ENCODE measurements at regions not wholly inside any gene's neighbourhood (a gene's known extent, or its start where the extent isn't known, plus 50 kb on each side); places are given as distances from the start of the nearest gene placed in this dataset.

DNA sequence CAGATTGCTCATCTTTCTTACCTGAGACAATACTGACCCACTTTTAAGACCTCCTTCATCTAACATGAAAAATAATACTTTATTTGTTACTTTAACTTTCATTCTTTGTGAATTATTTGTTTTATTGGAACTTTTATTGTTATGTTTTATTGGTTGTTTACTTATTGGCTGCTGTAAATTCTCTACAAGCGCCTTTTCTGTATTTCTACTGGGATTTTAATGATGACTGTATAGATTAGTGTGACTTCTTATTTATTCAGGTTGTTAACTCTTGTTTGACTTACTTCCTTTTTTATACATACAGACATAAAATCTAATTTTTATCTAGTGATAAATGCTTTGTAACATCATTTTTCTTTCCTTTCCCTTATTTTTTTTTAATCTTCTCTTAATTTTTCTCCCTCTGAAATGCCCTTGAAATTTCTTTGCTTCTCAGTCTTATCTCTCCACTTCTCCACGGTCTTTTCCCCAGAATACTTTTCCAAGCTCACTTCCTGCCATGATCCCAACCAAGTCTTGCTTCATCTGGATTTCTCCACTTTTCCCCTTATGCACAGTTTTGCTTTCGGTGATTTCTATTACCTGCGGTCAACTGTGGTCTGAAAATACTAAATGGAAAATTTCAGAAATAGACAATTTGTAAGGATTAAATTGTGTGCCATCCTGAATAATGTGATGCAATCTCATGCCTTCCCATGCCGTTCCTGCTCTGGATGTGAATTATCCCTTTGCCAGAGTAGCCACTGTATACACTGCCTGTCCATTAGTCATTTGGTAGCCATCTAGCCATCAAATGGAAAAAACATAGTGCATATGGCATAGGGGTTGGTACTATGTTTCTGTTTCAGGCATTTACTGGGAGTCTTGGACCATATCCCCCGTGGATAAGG lies 265.9 kb downstream of the PRL start:
- Histone ChIP-seq H3K27me3 (replicated peaks in 1 of 2; ENCODE audit: control insufficient read depth in 2 of 2, extremely low read depth in 1 of 2, insufficient read depth in 2 of 2, low read length in 1 of 2) (no peaks in the 10 kb centered on the region), H3K4me1 (ENCODE audit: control insufficient read depth in 1 of 2, extremely low read depth in 1 of 2, insufficient read depth in 2 of 2, low read length in 2 of 2) (peaks cover 0 to 34% of the 10 kb centered on the region in 2 experiments), H3K36me3 (ENCODE audit: control insufficient read depth in 2 of 2, extremely low read depth in 1 of 2, insufficient read depth in 1 of 2, low read length in 1 of 2) (no peaks in the 10 kb centered on the region), H3K9me3 (no peaks in the 10 kb centered on the region), H3K27ac (ENCODE audit: low read length) (no peak overlapping the region), H3K4me3 (ENCODE audit: control insufficient read depth in 1 of 2, extremely low read depth in 1 of 2, low read length in 1 of 2) (no peak overlapping the region)
- no peaks in the 10 kb centered on the region for H3K36me3 Mint-ChIP-seq
- H3K27ac Mint-ChIP-seq, result no peak overlapping the region
- DNase-seq (no peak), ATAC-seq (replicated peaks in 1 of 4) (no peak)
- CTCF ChIA-PET, result no interaction called here
- WGBS (ENCODE audit: insufficient coverage), result 80% methylated on average over 2 of the region's 6 CpGs
- H3K9me3 Mint-ChIP-seq, result peaks cover 0 to 5% (median 0%) of the 10 kb centered on the region in 3 donors
- POLR2A ChIA-PET, result no interaction called here
- H3K4me1 Mint-ChIP-seq, result peaks cover 4 to 25% (median 20%) of the 10 kb centered on the region in 3 donors
- no peak overlapping the region for H3K4me3 Mint-ChIP-seq
- H3K27me3 Mint-ChIP-seq, result peaks cover 0 to 3% of the 10 kb centered on the region in 2 donors

DNA sequence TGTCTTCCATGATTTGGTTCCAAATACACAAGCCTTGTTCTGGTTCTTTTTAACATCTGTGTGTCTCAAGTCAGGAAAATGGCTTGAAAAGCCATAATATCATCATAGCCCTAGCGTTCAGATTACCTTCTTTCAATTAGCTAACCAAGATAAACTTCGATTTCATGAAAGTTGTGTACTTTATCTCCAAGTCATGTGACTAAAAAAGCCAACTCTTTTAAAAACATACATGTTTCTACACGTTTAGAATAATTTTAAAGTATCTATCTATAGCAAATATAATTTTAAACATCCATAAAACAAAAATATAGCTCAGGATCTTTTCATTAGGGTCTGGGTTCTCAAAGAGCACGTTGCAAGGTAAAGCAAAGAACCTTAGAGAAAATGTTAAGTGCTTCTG lies 261.1 kb downstream of the PRL start:
- Mint-ChIP-seq H3K4me3 (no peak overlapping the region), H3K27ac (no peak overlapping the region), H3K36me3 (no peaks in the 10 kb centered on the region), H3K9me3 (peaks cover 2 to 27% (median 11%) of the 10 kb centered on the region in 3 donors), H3K27me3 (no peaks in the 10 kb centered on the region), H3K4me1 (peaks cover 0 to 5% (median 0%) of the 10 kb centered on the region in 3 donors)
- ChIA-PET CTCF (no interaction called here), POLR2A (no interaction called here)
- Histone ChIP-seq H3K27me3 (replicated peaks in 1 of 2; ENCODE audit: control insufficient read depth in 2 of 2, extremely low read depth in 1 of 2, insufficient read depth in 2 of 2, low read length in 1 of 2) (no peaks in the 10 kb centered on the region), H3K9me3 (no peaks in the 10 kb centered on the region), H3K4me1 (ENCODE audit: control insufficient read depth in 1 of 2, extremely low read depth in 1 of 2, insufficient read depth in 2 of 2, low read length in 2 of 2) (peaks cover 3 to 17% of the 10 kb centered on the region in 2 experiments), H3K27ac (ENCODE audit: low read length) (no peak overlapping the region), H3K4me3 (ENCODE audit: control insufficient read depth in 1 of 2, extremely low read depth in 1 of 2, low read length in 1 of 2) (no peak overlapping the region), H3K36me3 (ENCODE audit: control insufficient read depth in 2 of 2, extremely low read depth in 1 of 2, insufficient read depth in 1 of 2, low read length in 1 of 2) (no peaks in the 10 kb centered on the region)
- WGBS (ENCODE audit: insufficient coverage), result no CpG with 5 or more reads among the region's 4 CpGs
- ATAC-seq (replicated peaks in 1 of 4), result no peak
- DNase-seq, result no peak

DNA sequence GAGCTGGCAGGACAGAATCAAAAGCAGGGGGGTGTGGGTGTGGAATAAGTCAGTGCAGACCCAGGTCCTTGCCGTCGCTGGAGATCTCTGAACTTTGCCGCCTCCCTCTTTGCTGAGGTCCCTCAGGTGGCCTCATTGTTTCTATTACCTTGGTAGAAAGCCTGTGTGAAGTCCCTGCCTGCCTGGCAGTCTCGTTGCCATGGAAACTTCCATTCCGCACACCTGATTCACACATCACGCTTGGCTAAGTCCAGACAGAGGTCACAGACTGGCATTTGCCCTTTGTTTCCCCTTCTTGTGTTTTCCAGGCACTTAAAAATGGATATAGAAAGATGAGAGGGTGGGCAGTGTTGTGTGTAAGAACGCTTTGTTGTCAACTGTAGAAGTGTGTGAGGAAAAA lies 260.6 kb downstream of the PRL start:
- 11% methylated on average over 3 of the region's 7 CpGs for WGBS (ENCODE audit: insufficient coverage)
- Mint-ChIP-seq H3K27ac (no peak overlapping the region), H3K36me3 (no peaks in the 10 kb centered on the region), H3K9me3 (peaks cover 2 to 27% (median 11%) of the 10 kb centered on the region in 3 donors), H3K4me3 (no peak overlapping the region), H3K27me3 (no peaks in the 10 kb centered on the region), H3K4me1 (peaks cover 0 to 5% (median 0%) of the 10 kb centered on the region in 3 donors)
- H3K4me1 ChIP-seq (ENCODE audit: control insufficient read depth in 1 of 2, extremely low read depth in 1 of 2, insufficient read depth in 2 of 2, low read length in 2 of 2), result peaks cover 3 to 16% of the 10 kb centered on the region in 2 experiments
- ATAC-seq (replicated peaks in 1 of 4) (peak in 1 of 4 experiments; percentile 34), DNase-seq (peak in 1 of 35 experiments; percentile 26)
- ChIA-PET CTCF (no interaction called here), POLR2A (no interaction called here)
- H3K9me3 ChIP-seq, result no peaks in the 10 kb centered on the region
- no peaks in the 10 kb centered on the region for H3K27me3 ChIP-seq (replicated peaks in 1 of 2; ENCODE audit: control insufficient read depth in 2 of 2, extremely low read depth in 1 of 2, insufficient read depth in 2 of 2, low read length in 1 of 2)
- peak overlapping the region in 1 of 2 donors; percentile 15 for H3K4me3 ChIP-seq (ENCODE audit: control insufficient read depth in 1 of 2, extremely low read depth in 1 of 2, low read length in 1 of 2)
- H3K27ac ChIP-seq (ENCODE audit: low read length), result no peak overlapping the region
- H3K36me3 ChIP-seq (ENCODE audit: control insufficient read depth in 2 of 2, extremely low read depth in 1 of 2, insufficient read depth in 1 of 2, low read length in 1 of 2), result no peaks in the 10 kb centered on the region

DNA sequence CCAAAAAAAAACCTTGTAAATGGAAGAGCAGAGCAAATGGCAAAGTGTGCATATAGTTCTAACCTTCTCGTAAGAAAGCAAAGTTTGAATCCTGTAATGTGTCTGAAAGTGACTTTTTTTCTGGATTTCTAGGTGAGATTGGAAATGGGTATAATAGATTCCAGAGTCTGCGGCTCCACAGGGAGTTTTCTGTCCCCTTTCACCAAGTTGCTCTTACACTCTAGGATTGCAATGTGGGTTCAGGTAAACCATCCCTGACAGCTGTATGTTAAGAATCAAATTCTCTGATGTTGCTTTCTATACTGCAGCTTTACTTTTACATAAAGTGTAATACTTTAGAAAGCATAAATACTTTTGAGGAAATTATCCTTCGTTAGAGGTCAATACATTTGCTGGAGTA lies 260.1 kb downstream of the PRL start:
- POLR2A ChIA-PET, result no interaction called here
- H3K4me1 Mint-ChIP-seq, result peaks cover 0 to 5% (median 0%) of the 10 kb centered on the region in 3 donors
- H3K27me3 Mint-ChIP-seq, result no peaks in the 10 kb centered on the region
- H3K36me3 Mint-ChIP-seq, result no peaks in the 10 kb centered on the region
- Histone ChIP-seq H3K4me3 (ENCODE audit: control insufficient read depth in 1 of 2, extremely low read depth in 1 of 2, low read length in 1 of 2) (no peak overlapping the region), H3K36me3 (ENCODE audit: control insufficient read depth in 2 of 2, extremely low read depth in 1 of 2, insufficient read depth in 1 of 2, low read length in 1 of 2) (no peaks in the 10 kb centered on the region), H3K9me3 (no peaks in the 10 kb centered on the region), H3K27me3 (replicated peaks in 1 of 2; ENCODE audit: control insufficient read depth in 2 of 2, extremely low read depth in 1 of 2, insufficient read depth in 2 of 2, low read length in 1 of 2) (no peaks in the 10 kb centered on the region), H3K27ac (ENCODE audit: low read length) (no peak overlapping the region), H3K4me1 (ENCODE audit: control insufficient read depth in 1 of 2, extremely low read depth in 1 of 2, insufficient read depth in 2 of 2, low read length in 2 of 2) (peaks cover 3 to 13% of the 10 kb centered on the region in 2 experiments)
- ATAC-seq (replicated peaks in 1 of 4) (no peak), DNase-seq (no peak)
- H3K9me3 Mint-ChIP-seq, result peaks cover 2 to 27% (median 11%) of the 10 kb centered on the region in 3 donors
- H3K4me3 Mint-ChIP-seq, result no peak overlapping the region
- no CpG with 5 or more reads among the region's 3 CpGs for WGBS (ENCODE audit: insufficient coverage)
- no peak overlapping the region for H3K27ac Mint-ChIP-seq
- CTCF ChIA-PET, result no interaction called here

DNA sequence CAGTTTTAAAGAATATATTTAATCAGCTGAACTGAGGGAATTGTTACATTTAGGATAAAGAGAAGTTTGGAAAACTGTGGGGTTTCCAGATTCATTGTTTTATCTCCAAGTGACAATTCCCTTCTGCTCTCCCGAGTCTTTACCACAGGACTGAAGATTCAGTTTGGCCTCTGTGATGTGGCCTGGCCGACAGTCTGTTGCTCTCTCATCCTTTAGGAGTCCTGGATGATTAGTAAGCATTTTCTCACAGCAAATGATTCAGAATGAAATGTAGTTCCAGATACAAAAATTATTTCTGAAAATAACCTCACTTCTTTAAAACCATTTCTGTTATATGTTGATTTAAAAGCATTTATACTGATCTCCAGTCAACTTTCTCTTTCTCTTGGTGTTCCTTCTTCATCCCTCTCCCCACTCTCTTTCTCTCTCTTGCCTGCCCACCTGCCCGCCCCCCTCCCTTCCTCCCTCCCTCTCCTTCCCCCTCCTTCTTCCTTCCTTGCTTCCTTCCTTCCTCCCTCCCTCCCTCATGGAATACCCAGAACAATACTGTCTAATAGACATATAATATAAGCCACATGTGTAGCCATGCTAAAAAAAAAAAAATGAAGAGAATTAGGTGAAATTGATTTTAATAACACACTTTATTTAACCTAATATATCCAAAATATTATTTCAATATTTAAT lies 254.9 kb downstream of the PRL start:
- Histone ChIP-seq H3K27ac (ENCODE audit: low read length) (no peak overlapping the region), H3K4me1 (ENCODE audit: control insufficient read depth in 1 of 2, extremely low read depth in 1 of 2, insufficient read depth in 2 of 2, low read length in 2 of 2) (peaks cover 4 to 22% of the 10 kb centered on the region in 2 experiments), H3K4me3 (ENCODE audit: control insufficient read depth in 1 of 2, extremely low read depth in 1 of 2, low read length in 1 of 2) (no peak overlapping the region), H3K36me3 (ENCODE audit: control insufficient read depth in 2 of 2, extremely low read depth in 1 of 2, insufficient read depth in 1 of 2, low read length in 1 of 2) (no peaks in the 10 kb centered on the region), H3K27me3 (replicated peaks in 1 of 2; ENCODE audit: control insufficient read depth in 2 of 2, extremely low read depth in 1 of 2, insufficient read depth in 2 of 2, low read length in 1 of 2) (no peaks in the 10 kb centered on the region), H3K9me3 (no peaks in the 10 kb centered on the region)
- ATAC-seq (replicated peaks in 1 of 4) (no peak), DNase-seq (no peak)
- peaks cover 4 to 22% (median 11%) of the 10 kb centered on the region in 3 donors for H3K9me3 Mint-ChIP-seq
- CTCF ChIA-PET, result no interaction called here
- H3K36me3 Mint-ChIP-seq, result no peaks in the 10 kb centered on the region
- H3K4me1 Mint-ChIP-seq, result peaks cover 2 to 11% (median 9%) of the 10 kb centered on the region in 3 donors
- no peaks in the 10 kb centered on the region for H3K27me3 Mint-ChIP-seq
- no peak overlapping the region for H3K27ac Mint-ChIP-seq
- no CpG with 5 or more reads among the region's 3 CpGs for WGBS (ENCODE audit: insufficient coverage)
- POLR2A ChIA-PET, result interaction anchor here in 1 of 2 donors (0.6 kb wide), 1 partner anchor 8 kb away, joined by 4 read pairs; no protein-coding TSS in a partner anchor
- no peak overlapping the region for H3K4me3 Mint-ChIP-seq

DNA sequence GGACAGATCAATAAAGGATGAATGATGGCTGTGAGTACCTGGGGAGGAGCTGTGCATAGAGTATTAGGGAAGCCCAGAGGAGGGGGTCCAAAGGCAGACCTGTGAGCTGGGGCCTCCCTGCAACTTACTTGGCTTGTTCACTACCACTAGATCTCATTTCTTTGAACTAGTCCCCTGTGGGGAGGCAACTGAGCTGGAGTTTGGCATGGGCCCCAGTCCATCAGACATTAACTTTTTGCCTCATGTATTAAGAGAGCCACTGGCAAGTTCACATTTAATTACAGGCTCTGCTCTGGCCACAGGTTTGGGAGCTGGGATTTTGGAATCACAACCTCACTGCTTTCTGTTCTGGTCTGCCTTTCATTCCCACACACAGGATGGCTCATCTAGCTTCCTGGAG lies 254.1 kb downstream of the PRL start:
- no peak overlapping the region for H3K4me3 ChIP-seq (ENCODE audit: control insufficient read depth in 1 of 2, extremely low read depth in 1 of 2, low read length in 1 of 2)
- POLR2A ChIA-PET, result interaction anchor here in 1 of 2 donors (0.6 kb wide), 1 partner anchor 9 kb away, joined by 4 read pairs; no protein-coding TSS in a partner anchor
- Mint-ChIP-seq H3K27me3 (no peaks in the 10 kb centered on the region), H3K36me3 (no peaks in the 10 kb centered on the region), H3K4me3 (no peak overlapping the region), H3K27ac (no peak overlapping the region), H3K4me1 (peaks cover 2 to 11% (median 9%) of the 10 kb centered on the region in 3 donors), H3K9me3 (peaks cover 4 to 22% (median 11%) of the 10 kb centered on the region in 3 donors)
- ATAC-seq (replicated peaks in 1 of 4) (no peak), DNase-seq (no peak)
- CTCF ChIA-PET, result no interaction called here
- H3K4me1 ChIP-seq (ENCODE audit: control insufficient read depth in 1 of 2, extremely low read depth in 1 of 2, insufficient read depth in 2 of 2, low read length in 2 of 2), result peaks cover 4 to 22% of the 10 kb centered on the region in 2 experiments
- no peaks in the 10 kb centered on the region for H3K27me3 ChIP-seq (replicated peaks in 1 of 2; ENCODE audit: control insufficient read depth in 2 of 2, extremely low read depth in 1 of 2, insufficient read depth in 2 of 2, low read length in 1 of 2)
- no peaks in the 10 kb centered on the region for H3K9me3 ChIP-seq
- no peaks in the 10 kb centered on the region for H3K36me3 ChIP-seq (ENCODE audit: control insufficient read depth in 2 of 2, extremely low read depth in 1 of 2, insufficient read depth in 1 of 2, low read length in 1 of 2)
- H3K27ac ChIP-seq (ENCODE audit: low read length), result no peak overlapping the region

Measured in T-cell (primary cell).